ENCODE measurements at regions not wholly inside any gene's neighbourhood (a gene's known extent, or its start where the extent isn't known, plus 50 kb on each side); places are given as distances from the start of the nearest gene placed in this dataset.

GRCh38 chr10:53396876-53397275 lies 624.3 kb upstream of the MBL2 start:
- Histone ChIP-seq H2BK15ac (ENCODE audit: low read depth, low read length) (no peak overlapping the region), H3K56ac (ENCODE audit: insufficient read length, low read depth, low read length) (no peak overlapping the region), H3K4me1 (ENCODE audit: insufficient read depth, low read length) (no peaks in the 10 kb centered on the region), H4K20me1 (ENCODE audit: control insufficient read depth, insufficient read depth, insufficient read length) (no peaks in the 10 kb centered on the region), H3K27me3 (ENCODE audit: insufficient read depth, low read length) (no peaks in the 10 kb centered on the region), H3K18ac (ENCODE audit: insufficient read length, low read depth, low read length) (no peak overlapping the region), H3K23ac (ENCODE audit: insufficient read length, low read depth, low read length) (no peak overlapping the region), H3K14ac (ENCODE audit: insufficient read depth, low read length) (no peak overlapping the region), H4K5ac (ENCODE audit: insufficient read length, low read depth, low read length) (no peak overlapping the region), H4K91ac (ENCODE audit: insufficient read length, low read depth, low read length) (no peak overlapping the region), H3K4me2 (ENCODE audit: insufficient read depth, insufficient read length, low read length) (no peak overlapping the region), H2BK120ac (ENCODE audit: low read depth, low read length, poor library complexity, severe bottlenecking) (no peak overlapping the region), H2BK20ac (ENCODE audit: low read depth, low read length, poor library complexity, severe bottlenecking) (no peak overlapping the region), H3K4ac (ENCODE audit: low read depth, low read length) (no peak overlapping the region), H3K79me2 (ENCODE audit: insufficient read depth, low read length) (no peaks in the 10 kb centered on the region), H3K23me2 (ENCODE audit: insufficient read length, low read depth, low read length, poor library complexity, severe bottlenecking) (no peaks in the 10 kb centered on the region), H2BK5ac (ENCODE audit: insufficient read length, low read length) (no peak overlapping the region), H3K27ac (ENCODE audit: insufficient read length, low read depth, low read length) (no peak overlapping the region), H2AFZ (ENCODE audit: low read length) (no peak overlapping the region), H4K8ac (replicated peaks; ENCODE audit: insufficient read length, low read depth, low read length) (no peak overlapping the region), H3K9me3 (ENCODE audit: control insufficient read depth, low read depth, low read length) (peaks cover 35% of the 10 kb centered on the region), H2AK5ac (ENCODE audit: insufficient read length, low read length) (no peak overlapping the region), H3K79me1 (ENCODE audit: insufficient read depth, low read depth, low read length, poor library complexity, severe bottlenecking) (no peaks in the 10 kb centered on the region), H2BK12ac (ENCODE audit: insufficient read length, low read depth, low read length) (no peak overlapping the region), H3K9ac (ENCODE audit: extremely low read depth, insufficient read length, low read length) (no peak overlapping the region), H3T11ph (ENCODE audit: low read length) (no peak overlapping the region)
- Mint-ChIP-seq H3K27ac (no peak overlapping the region), H3K9me3 (peaks cover 49 to 55% of the 10 kb centered on the region in 2 experiments), H3K27me3 (ENCODE audit: low read depth) (no peaks in the 10 kb centered on the region; the same call in 1 of the 2 replicates), H3K4me3 (no peak overlapping the region), H3K36me3 (ENCODE audit: insufficient read depth in 1 of 3, low read depth in 3 of 3) (peaks cover 40 to 64% (median 53%) of the 10 kb centered on the region in 3 experiments), H3K4me1 (no peaks in the 10 kb centered on the region)
- TF ChIP-seq CTCF (conservative IDR thresholded peaks at IDR 0.05): no peak
- no CpG with 5 or more reads among the region's 2 CpGs for WGBS (ENCODE audit: extremely low coverage, insufficient read length, low lambda C conversion rate)
- DNase-seq: no peak
